ENCODE measurements at regions not wholly inside any gene's neighbourhood (a gene's known extent, or its start where the extent isn't known, plus 50 kb on each side); places are given as distances from the start of the nearest gene placed in this dataset.

GRCh38 chr20:58026361-58026760, 202.1 kb downstream of the ANKRD60 start:
- no peak for TF ChIP-seq CTCF (IDR thresholded peaks at IDR 0.05; ENCODE audit: low read depth, low read length, missing control alignments)
- no peak for DNase-seq (ENCODE audit: extremely low read depth, low read depth)
- H3K4me3 ChIP-seq (replicated peaks; ENCODE audit: low read depth, low read length): no peak overlapping the region

- no peak overlapping the region for H3K4me3 ChIP-seq (replicated peaks; ENCODE audit: low read depth, low read length)
- no peak for TF ChIP-seq CTCF (IDR thresholded peaks at IDR 0.05; ENCODE audit: low read depth, low read length, missing control alignments)
- no peak for DNase-seq (ENCODE audit: extremely low read depth, low read depth)
These were observed 203.2 kb downstream of the ANKRD60 start for GRCh38 chr20:58025233-58025632.

GRCh38 chr20:58024241-58024721, 204.2 kb downstream of the ANKRD60 start:
- no peak overlapping the region for H3K4me3 ChIP-seq (replicated peaks; ENCODE audit: low read depth, low read length)
- no peak for DNase-seq (ENCODE audit: extremely low read depth, low read depth)
- no peak for TF ChIP-seq CTCF (IDR thresholded peaks at IDR 0.05; ENCODE audit: low read depth, low read length, missing control alignments)

- no peak overlapping the region for H3K4me3 ChIP-seq (replicated peaks; ENCODE audit: low read depth, low read length)
- TF ChIP-seq CTCF (IDR thresholded peaks at IDR 0.05; ENCODE audit: low read depth, low read length, missing control alignments): no peak
- no peak for DNase-seq (ENCODE audit: extremely low read depth, low read depth)
These were observed 204.7 kb downstream of the ANKRD60 start for GRCh38 chr20:58023781-58024180.

GRCh38 chr20:58023346-58023745, 205.1 kb downstream of the ANKRD60 start:
- no peak overlapping the region for H3K4me3 ChIP-seq (replicated peaks; ENCODE audit: low read depth, low read length)
- TF ChIP-seq CTCF (IDR thresholded peaks at IDR 0.05; ENCODE audit: low read depth, low read length, missing control alignments): no peak
- no peak for DNase-seq (ENCODE audit: extremely low read depth, low read depth)

- no peak overlapping the region for H3K4me3 ChIP-seq (replicated peaks; ENCODE audit: low read depth, low read length)
- DNase-seq (ENCODE audit: extremely low read depth, low read depth): no peak
- no peak for TF ChIP-seq CTCF (IDR thresholded peaks at IDR 0.05; ENCODE audit: low read depth, low read length, missing control alignments)
These were observed 205.7 kb downstream of the ANKRD60 start for GRCh38 chr20:58022711-58023110.

GRCh38 chr20:58021481-58021880, 207.0 kb downstream of the ANKRD60 start:
- no peak overlapping the region for H3K4me3 ChIP-seq (replicated peaks; ENCODE audit: low read depth, low read length)
- DNase-seq (ENCODE audit: extremely low read depth, low read depth): no peak
- TF ChIP-seq CTCF (IDR thresholded peaks at IDR 0.05; ENCODE audit: low read depth, low read length, missing control alignments): no peak

All from HFF-Myc (cell line).